HAP-1 (cell line): ENCODE measurements at regions not wholly inside any gene's neighbourhood (a gene's known extent, or its start where the extent isn't known, plus 50 kb on each side); places are given as distances from the start of the nearest gene placed in this dataset.

Experiments used
- DNase-seq, 2 experiments: peaks; one replicate each; pipeline ENCODE4 v3.0.0-alpha.2; 2016 to 2020; ENCODE audit warnings: low spot score in 2 of 2
- H3K27me3 ChIP-seq: fragments of 250-450 bp; sonication (Bioruptor Pico); 2 replicates; pipeline ENCODE4 v1.5.1; 2020; ENCODE audit warnings: low read depth, mild to moderate bottlenecking, moderate library complexity
- H3K36me3 ChIP-seq: fragments of 250-450 bp; sonication (Bioruptor Pico); replicated peaks from 2 replicates; pipeline ENCODE4 v1.5.1; 2020; ENCODE audit warnings: mild to moderate bottlenecking
- H3K4me1 ChIP-seq: fragments of 250-450 bp; sonication (Bioruptor Pico); 2 replicates; pipeline ENCODE4 v1.5.1; 2020; ENCODE audit warnings: mild to moderate bottlenecking
- H3K4me3 ChIP-seq: fragments of 250-450 bp; sonication (Bioruptor Pico); 2 replicates; pipeline ENCODE4 v1.5.1; 2020; ENCODE audit warnings: mild to moderate bottlenecking, moderate library complexity
- H3K9me3 ChIP-seq: fragments of 250-450 bp; sonication (Bioruptor Pico); 2 replicates; pipeline ENCODE4 v1.5.1; 2020; ENCODE audit warnings: mild to moderate bottlenecking, moderate library complexity
- in situ Hi-C: fragments of 300-500 bp; cut with MboI; formaldehyde crosslinking; loops from 3 replicates; pipeline ENCODE4 v1.14.3; 2020; ENCODE audit warnings: low sequenced_read_pairs, inconsistent platforms, mixed read lengths

- H3K4me3 ChIP-seq = no peak overlapping the region
- no peak for DNase-seq
- no peaks in the 10 kb centered on the region for H3K9me3 ChIP-seq
- H3K36me3 ChIP-seq = no peaks in the 10 kb centered on the region
- H3K27me3 ChIP-seq = no peaks in the 10 kb centered on the region
- H3K4me1 ChIP-seq = no peaks in the 10 kb centered on the region
- in situ Hi-C loops = no loop called here
These were observed 242.5 kb downstream of the ERMARD start for GRCh38 chr6:169993861-169994481.

GRCh38 chr6:169991913-169992312 is 240.5 kb downstream of the ERMARD start:
- no peaks in the 10 kb centered on the region for H3K36me3 ChIP-seq
- no peaks in the 10 kb centered on the region for H3K4me1 ChIP-seq
- DNase-seq = no peak
- no peak overlapping the region for H3K4me3 ChIP-seq
- no peaks in the 10 kb centered on the region for H3K9me3 ChIP-seq
- H3K27me3 ChIP-seq = no peaks in the 10 kb centered on the region
- in situ Hi-C loops = no loop called here

GRCh38 chr6:169991031-169991390 is 239.6 kb downstream of the ERMARD start:
- no peak for DNase-seq
- H3K4me1 ChIP-seq = no peaks in the 10 kb centered on the region
- no peaks in the 10 kb centered on the region for H3K9me3 ChIP-seq
- no peaks in the 10 kb centered on the region for H3K27me3 ChIP-seq
- H3K4me3 ChIP-seq = no peak overlapping the region
- in situ Hi-C loops = no loop called here
- H3K36me3 ChIP-seq = no peaks in the 10 kb centered on the region

- Histone ChIP-seq H3K27me3 (no peaks in the 10 kb centered on the region), H3K9me3 (no peaks in the 10 kb centered on the region), H3K4me1 (no peaks in the 10 kb centered on the region), H3K36me3 (no peaks in the 10 kb centered on the region), H3K4me3 (no peak overlapping the region)
- in situ Hi-C loops = no loop called here
- no peak for DNase-seq
These were observed 238.9 kb downstream of the ERMARD start for GRCh38 chr6:169990095-169991030.

GRCh38 chr6:169989594-169989993 is 238.2 kb downstream of the ERMARD start:
- H3K27me3 ChIP-seq = no peaks in the 10 kb centered on the region
- no peak for DNase-seq
- no peaks in the 10 kb centered on the region for H3K4me1 ChIP-seq
- no peak overlapping the region for H3K4me3 ChIP-seq
- H3K36me3 ChIP-seq = no peaks in the 10 kb centered on the region
- H3K9me3 ChIP-seq = no peaks in the 10 kb centered on the region
- in situ Hi-C loops = no loop called here

GRCh38 chr6:169988769-169989550 is 237.5 kb downstream of the ERMARD start:
- no peaks in the 10 kb centered on the region for H3K36me3 ChIP-seq
- H3K9me3 ChIP-seq = no peaks in the 10 kb centered on the region
- in situ Hi-C loops = no loop called here
- DNase-seq = no peak
- H3K4me3 ChIP-seq = no peak overlapping the region
- H3K4me1 ChIP-seq = no peaks in the 10 kb centered on the region
- H3K27me3 ChIP-seq = no peaks in the 10 kb centered on the region

- Histone ChIP-seq H3K4me3 (no peak overlapping the region), H3K27me3 (no peaks in the 10 kb centered on the region), H3K4me1 (no peaks in the 10 kb centered on the region), H3K9me3 (no peaks in the 10 kb centered on the region), H3K36me3 (no peaks in the 10 kb centered on the region)
- no peak for DNase-seq
- in situ Hi-C loops = no loop called here
These were observed 235.6 kb downstream of the ERMARD start for GRCh38 chr6:169986848-169987498.

- Histone ChIP-seq H3K4me3 (no peak overlapping the region), H3K9me3 (no peaks in the 10 kb centered on the region), H3K27me3 (no peaks in the 10 kb centered on the region), H3K36me3 (no peaks in the 10 kb centered on the region), H3K4me1 (no peaks in the 10 kb centered on the region)
- in situ Hi-C loops = no loop called here
- no peak for DNase-seq
These were observed 234.9 kb downstream of the ERMARD start for GRCh38 chr6:169986171-169986847.

- Histone ChIP-seq H3K27me3 (no peaks in the 10 kb centered on the region), H3K9me3 (no peaks in the 10 kb centered on the region), H3K4me1 (no peaks in the 10 kb centered on the region), H3K36me3 (no peaks in the 10 kb centered on the region), H3K4me3 (no peak overlapping the region)
- in situ Hi-C loops = no loop called here
- no peak for DNase-seq
These were observed 233.9 kb downstream of the ERMARD start for GRCh38 chr6:169985121-169986015.

GRCh38 chr6:169984181-169985120 is 233.0 kb downstream of the ERMARD start:
- peaks cover under 1% of the 10 kb centered on the region; the same call in 1 of the 2 replicates for H3K27me3 ChIP-seq
- no peaks in the 10 kb centered on the region for H3K9me3 ChIP-seq
- in situ Hi-C loops = no loop called here
- no peak overlapping the region for H3K4me3 ChIP-seq
- no peaks in the 10 kb centered on the region for H3K4me1 ChIP-seq
- no peak for DNase-seq
- no peaks in the 10 kb centered on the region for H3K36me3 ChIP-seq

GRCh38 chr6:169983651-169984050 is 232.2 kb downstream of the ERMARD start:
- Histone ChIP-seq H3K36me3 (no peaks in the 10 kb centered on the region), H3K4me1 (no peaks in the 10 kb centered on the region), H3K9me3 (no peaks in the 10 kb centered on the region), H3K4me3 (no peak overlapping the region), H3K27me3 (peaks cover 2% of the 10 kb centered on the region; the same call in 1 of the 2 replicates)
- no peak for DNase-seq
- in situ Hi-C loops = no loop called here
